Transverse colon (tissue), 3 donors: ENCODE measurements at regions not wholly inside any gene's neighbourhood (a gene's known extent, or its start where the extent isn't known, plus 50 kb on each side); places are given as distances from the start of the nearest gene placed in this dataset.

Source experiments
- CTCF ChIP-seq, 5 experiments: fragments of 200-600 bp in 3 of 5; fragments of 450-650 bp in 2 of 5; sonication (generic) in 3 of 5; IDR thresholded peaks; 1 replicate in 2 of 5; 2 replicates in 3 of 5; pipeline ENCODE4 v1.5.1; 2016 to 2017; ENCODE audit warnings: antibody characterized with exemption in 5 of 5, inconsistent platforms in 3 of 5, mild to moderate bottlenecking in 2 of 5, moderate library complexity in 1 of 5
- POLR2A ChIP-seq: fragments of 450-650 bp; IDR thresholded peaks from one replicate; pipeline ENCODE4 v1.6.1; 2016; ENCODE audit warnings: antibody characterized with exemption, mild to moderate bottlenecking, moderate library complexity

GRCh38 chr10:109556399-109556798 is 366.9 kb downstream of the XPNPEP1 start:
- TF ChIP-seq POLR2A: no peak
- TF ChIP-seq CTCF (IDR thresholded peaks at IDR 0.05): no peak
